Naive thymus-derived CD4-positive, alpha-beta T cell (primary cell): ENCODE measurements at regions not wholly inside any gene's neighbourhood (a gene's known extent, or its start where the extent isn't known, plus 50 kb on each side); places are given as distances from the start of the nearest gene placed in this dataset.

ENCODE experiments used
- ATAC-seq: fragments of 150-1000 bp; cut with Tn5 transposase; 2 replicates; pipeline ENCODE4 v1.10.0; 2021; ENCODE audit warnings: mild to moderate bottlenecking, moderate library complexity
- CTCF ChIA-PET: fragments of 350-600 bp; sonication (Branson Sonifier 250); formaldehyde crosslinking; loops from one replicate; lab custom pipeline; 2021; ENCODE audit warnings: antibody characterized with exemption; lab: Charles Lee
- POLR2A ChIA-PET: fragments of 350-600 bp; sonication (Branson Sonifier 250); formaldehyde crosslinking; loops from one replicate; lab custom pipeline; 2021; ENCODE audit warnings: antibody characterized with exemption, inconsistent platforms; lab: Charles Lee
- DNase-seq, 9 donors: peaks; one replicate each; pipeline versions ENCODE4 v3.0.0 to v3.0.0-alpha.2; 2020 to 2022; ENCODE audit warnings: mixed read lengths in 1 of 9
- H3K27ac ChIP-seq: one replicate; pipeline ENCODE4 v1.7.0; 2013; ENCODE audit warnings: mild to moderate bottlenecking, low read depth, low read length, moderate library complexity
- H3K27me3 ChIP-seq, 2 donors: one replicate each; pipeline ENCODE4 v1.7.0; 2013; ENCODE audit warnings: low read length in 2 of 2, mild to moderate bottlenecking in 2 of 2, moderate library complexity in 2 of 2; ENCODE audit not compliant: control insufficient read depth in 2 of 2, insufficient read depth in 2 of 2
- H3K36me3 ChIP-seq, 3 experiments: 1 replicate in 2 of 3; 2 replicates in 1 of 3; pipeline ENCODE4 v1.7.0; 2013; ENCODE audit warnings: low read length in 3 of 3, mild to moderate bottlenecking in 3 of 3, moderate library complexity in 1 of 3; ENCODE audit not compliant: insufficient read depth in 3 of 3, control insufficient read depth in 2 of 3
- H3K4me1 ChIP-seq, 2 donors: one replicate each; pipeline ENCODE4 v1.7.0; 2013; ENCODE audit warnings: low read length in 2 of 2, mild to moderate bottlenecking in 2 of 2, moderate library complexity in 1 of 2; ENCODE audit not compliant: control insufficient read depth in 2 of 2, insufficient read depth in 2 of 2
- H3K4me3 ChIP-seq: 2 replicates; pipeline ENCODE4 v1.7.0; 2013; ENCODE audit warnings: mild to moderate bottlenecking, low read length
- H3K9me3 ChIP-seq, 3 experiments: 1 replicate in 2 of 3; 2 replicates in 1 of 3; pipeline ENCODE4 v1.7.0; 2013; ENCODE audit warnings: low read length in 3 of 3; ENCODE audit not compliant: control insufficient read depth in 2 of 3
- H3K27ac Mint-ChIP-seq, 9 donors: one replicate each; pipeline ENCODE4 v1.8.0; 2020 to 2022; ENCODE audit warnings: mixed read lengths in 9 of 9, mild to moderate bottlenecking in 8 of 9, moderate library complexity in 5 of 9, inconsistent platforms in 2 of 9
- H3K27me3 Mint-ChIP-seq, 5 donors: one replicate each; pipeline ENCODE4 v1.8.0; 2021 to 2022; ENCODE audit warnings: mixed read lengths in 5 of 5, mild to moderate bottlenecking in 1 of 5
- H3K36me3 Mint-ChIP-seq, 5 donors: one replicate each; pipeline ENCODE4 v1.8.0; 2020 to 2022; ENCODE audit warnings: mixed read lengths in 5 of 5, mild to moderate bottlenecking in 3 of 5, inconsistent platforms in 1 of 5
- H3K4me1 Mint-ChIP-seq, 7 donors: one replicate each; pipeline ENCODE4 v1.8.0; 2020 to 2022; ENCODE audit warnings: mixed read lengths in 7 of 7, mild to moderate bottlenecking in 3 of 7, inconsistent platforms in 1 of 7
- H3K4me3 Mint-ChIP-seq, 10 donors: one replicate each; pipeline ENCODE4 v1.8.0; 2020 to 2022; ENCODE audit warnings: mild to moderate bottlenecking in 10 of 10, mixed read lengths in 10 of 10, moderate library complexity in 6 of 10, inconsistent platforms in 2 of 10
- H3K9me3 Mint-ChIP-seq, 11 donors: one replicate each; pipeline ENCODE4 v1.8.0; 2020 to 2022; ENCODE audit warnings: mixed read lengths in 11 of 11, mild to moderate bottlenecking in 4 of 11, inconsistent platforms in 1 of 11, moderate library complexity in 1 of 11
- intact Hi-C, 2 donors: fragments of 100-400 bp; cut with micrococcal nuclease; formaldehyde crosslinking; loops; one replicate each; pipeline ENCODE4 v1.15.1; 2023

- ATAC-seq (no peak), DNase-seq (no peak)
- ChIA-PET POLR2A (no interaction called here), CTCF (no interaction called here)
- Histone ChIP-seq H3K27ac (no peak overlapping the region), H3K4me3 (no peak overlapping the region), H3K9me3 (no peaks in the 10 kb centered on the region), H3K36me3 (no peaks in the 10 kb centered on the region), H3K27me3 (no peaks in the 10 kb centered on the region), H3K4me1 (no peaks in the 10 kb centered on the region)
- no peaks in the 10 kb centered on the region for H3K36me3 Mint-ChIP-seq
- no peaks in the 10 kb centered on the region for H3K4me1 Mint-ChIP-seq
- H3K4me3 Mint-ChIP-seq, result no peak overlapping the region
- H3K9me3 Mint-ChIP-seq, result peaks cover 0 to 4% (median 0%) of the 10 kb centered on the region in 11 donors
- intact Hi-C loops, result no loop called here
- H3K27me3 Mint-ChIP-seq, result peaks cover 12 to 35% (median 21%) of the 10 kb centered on the region in 5 donors
- H3K27ac Mint-ChIP-seq, result no peak overlapping the region
Observed at GRCh38 chr5:38757451-38758245, 88.2 kb upstream of the OSMR start.

- H3K27me3 ChIP-seq, result no peaks in the 10 kb centered on the region
- Mint-ChIP-seq H3K27ac (peak overlapping the region in 1 of 9 donors; percentile 37), H3K9me3 (peaks cover 0 to 4% (median 0%) of the 10 kb centered on the region in 11 donors), H3K4me1 (no peaks in the 10 kb centered on the region), H3K36me3 (no peaks in the 10 kb centered on the region), H3K4me3 (no peak overlapping the region), H3K27me3 (peaks cover 12 to 44% (median 16%) of the 10 kb centered on the region in 5 donors)
- intact Hi-C loops, result no loop called here
- ChIA-PET POLR2A (no interaction called here), CTCF (no interaction called here)
- H3K4me1 ChIP-seq, result no peaks in the 10 kb centered on the region
- ATAC-seq (no peak), DNase-seq (no peak)
- H3K36me3 ChIP-seq, result no peaks in the 10 kb centered on the region
- no peak overlapping the region for H3K27ac ChIP-seq
- H3K9me3 ChIP-seq, result no peaks in the 10 kb centered on the region
- H3K4me3 ChIP-seq, result no peak overlapping the region
Observed at GRCh38 chr5:38758774-38759600, 86.8 kb upstream of the OSMR start.

DNA sequence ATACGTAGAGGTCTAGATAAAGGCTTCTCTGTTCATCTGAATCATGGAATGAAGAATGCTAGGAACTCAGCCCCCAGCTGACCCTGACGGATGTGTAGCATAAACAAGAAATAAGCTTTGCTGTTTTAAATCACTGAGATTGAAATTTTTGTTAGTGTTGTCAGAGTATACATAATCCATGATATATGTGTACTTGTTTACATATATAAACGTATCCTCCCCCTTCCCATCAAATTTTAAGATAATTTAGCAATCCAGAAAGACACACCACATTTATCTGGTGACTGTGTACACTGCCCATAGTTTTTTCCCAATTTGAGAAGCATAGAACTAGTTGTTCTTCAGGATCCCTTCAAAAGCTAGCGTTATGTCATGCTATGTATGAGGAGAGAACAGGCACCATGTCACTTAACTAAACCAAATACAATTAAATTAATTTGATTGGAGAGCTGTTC is 80.8 kb upstream of the OSMR start:
- Histone ChIP-seq H3K9me3 (no peaks in the 10 kb centered on the region), H3K4me1 (no peaks in the 10 kb centered on the region), H3K27me3 (peaks cover 0 to 2% of the 10 kb centered on the region in 2 donors), H3K4me3 (no peak overlapping the region), H3K36me3 (no peaks in the 10 kb centered on the region), H3K27ac (no peak overlapping the region)
- peaks cover 0 to 11% (median 4%) of the 10 kb centered on the region in 11 donors for H3K9me3 Mint-ChIP-seq
- ATAC-seq, result no peak
- ChIA-PET CTCF (no interaction called here), POLR2A (no interaction called here)
- intact Hi-C loops, result no loop called here
- no peaks in the 10 kb centered on the region for H3K4me1 Mint-ChIP-seq
- no peak overlapping the region for H3K4me3 Mint-ChIP-seq
- H3K27me3 Mint-ChIP-seq, result peaks cover 8 to 43% (median 16%) of the 10 kb centered on the region in 5 donors
- H3K27ac Mint-ChIP-seq, result no peak overlapping the region
- no peak for DNase-seq
- H3K36me3 Mint-ChIP-seq, result no peaks in the 10 kb centered on the region

DNA sequence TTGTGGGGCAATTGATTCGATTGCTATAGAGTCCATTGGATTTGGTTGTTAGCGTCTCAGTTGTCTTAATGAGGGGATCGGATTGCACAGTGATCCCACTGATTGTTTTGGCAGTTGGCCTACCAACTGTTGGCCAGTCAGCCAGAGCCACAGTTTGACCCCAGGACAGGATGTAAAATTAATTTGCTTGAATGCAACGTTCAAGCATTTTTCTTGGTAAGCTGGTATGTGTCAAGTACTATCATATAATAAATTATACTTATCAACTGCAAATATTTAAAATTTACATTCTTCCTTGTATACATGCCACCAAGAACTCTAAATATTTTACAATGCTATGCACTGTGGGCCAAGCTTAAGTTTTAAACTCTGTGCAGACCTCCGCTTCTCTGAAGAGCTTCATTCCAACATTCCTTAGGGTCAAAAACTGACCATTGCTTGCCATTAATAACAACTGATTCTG is 80.4 kb upstream of the OSMR start:
- no peaks in the 10 kb centered on the region for H3K4me1 Mint-ChIP-seq
- peaks cover 6 to 42% (median 12%) of the 10 kb centered on the region in 5 donors for H3K27me3 Mint-ChIP-seq
- H3K27me3 ChIP-seq, result peaks cover 0 to 2% of the 10 kb centered on the region in 2 donors
- no peak overlapping the region for H3K27ac Mint-ChIP-seq
- no peak overlapping the region for H3K4me3 Mint-ChIP-seq
- no peaks in the 10 kb centered on the region for H3K9me3 ChIP-seq
- H3K36me3 Mint-ChIP-seq, result no peaks in the 10 kb centered on the region
- intact Hi-C loops, result no loop called here
- H3K9me3 Mint-ChIP-seq, result peaks cover 0 to 11% (median 4%) of the 10 kb centered on the region in 11 donors
- DNase-seq, result no peak
- no peaks in the 10 kb centered on the region for H3K36me3 ChIP-seq
- ChIA-PET POLR2A (no interaction called here), CTCF (no interaction called here)
- H3K27ac ChIP-seq, result no peak overlapping the region
- ATAC-seq, result no peak
- H3K4me3 ChIP-seq, result no peak overlapping the region
- no peaks in the 10 kb centered on the region for H3K4me1 ChIP-seq

DNA sequence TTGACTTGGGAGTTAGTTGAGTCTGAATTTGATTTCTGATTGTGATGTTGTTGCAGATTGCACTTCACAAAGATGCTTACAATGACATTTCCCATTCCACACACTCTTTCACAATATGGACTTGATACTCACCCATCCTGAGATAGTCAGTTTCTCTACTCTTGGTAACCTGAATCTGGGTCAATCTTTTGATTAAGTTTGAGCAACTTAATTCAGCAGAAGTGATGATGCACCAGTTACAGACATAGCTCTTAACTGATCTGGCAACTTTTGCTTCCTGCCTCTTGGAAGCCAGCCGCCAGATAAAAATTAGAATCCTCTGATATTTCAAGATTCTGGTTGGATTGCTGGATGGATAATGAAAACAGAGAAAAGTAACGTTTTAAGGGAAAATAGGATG is 79.7 kb upstream of the OSMR start:
- H3K4me3 Mint-ChIP-seq, result no peak overlapping the region
- intact Hi-C loops, result no loop called here

DNA sequence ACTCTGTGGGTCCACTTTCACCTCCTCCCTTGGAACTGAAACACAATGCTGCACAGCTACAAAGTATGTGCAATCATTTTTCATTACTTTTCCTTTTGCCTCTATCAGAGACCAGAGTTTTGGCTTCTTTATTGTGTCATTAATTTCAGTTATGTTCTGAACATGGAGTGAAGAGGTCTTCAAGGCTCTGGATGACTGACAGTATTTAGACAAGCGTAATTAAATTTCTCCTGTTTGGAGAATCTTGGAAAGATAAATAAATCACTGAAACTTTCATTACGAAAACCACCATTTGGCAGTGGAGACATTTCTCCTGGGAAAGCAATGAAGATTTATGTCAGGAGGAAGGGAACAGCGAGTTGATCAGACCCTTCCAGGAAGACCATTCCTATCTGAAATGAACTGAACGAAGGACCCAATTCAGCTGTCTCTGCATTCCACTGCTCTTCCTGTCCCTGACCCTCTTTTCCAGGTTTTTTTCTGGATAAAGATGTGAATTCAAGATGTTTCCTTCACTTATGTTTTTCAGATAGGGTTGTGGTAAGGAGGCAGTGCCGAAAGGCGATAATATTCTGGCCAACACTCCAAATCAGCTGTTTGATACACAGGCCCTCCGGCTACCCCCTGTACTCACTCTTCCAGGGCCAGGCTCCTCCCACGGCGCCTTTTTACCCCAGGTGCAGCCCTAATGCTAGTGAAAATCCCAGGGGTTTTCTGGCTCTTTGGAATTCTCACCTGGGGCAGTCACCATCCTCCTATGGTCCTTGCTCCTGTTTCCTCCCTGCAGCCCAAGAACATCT is 77.2 kb upstream of the OSMR start:
- Mint-ChIP-seq H3K36me3 (no peaks in the 10 kb centered on the region), H3K27ac (no peak overlapping the region), H3K9me3 (peaks cover 0 to 11% (median 6%) of the 10 kb centered on the region in 11 donors), H3K27me3 (peaks cover 0 to 39% (median 23%) of the 10 kb centered on the region in 5 donors), H3K4me3 (no peak overlapping the region), H3K4me1 (no peaks in the 10 kb centered on the region)
- DNase-seq (no peak), ATAC-seq (no peak)
- Histone ChIP-seq H3K27ac (no peak overlapping the region), H3K9me3 (no peaks in the 10 kb centered on the region), H3K4me1 (no peaks in the 10 kb centered on the region), H3K36me3 (no peaks in the 10 kb centered on the region), H3K27me3 (peaks cover 0 to 2% of the 10 kb centered on the region in 2 donors), H3K4me3 (no peak overlapping the region)
- ChIA-PET POLR2A (no interaction called here), CTCF (interaction anchor here (0.5 kb wide), 1 partner anchor 1488 kb away, joined by 3 read pairs; no protein-coding TSS in a partner anchor)
- intact Hi-C loops, result no loop called here

More for the DNA sequence above, 79.7 kb upstream of the OSMR start:
- Mint-ChIP-seq H3K27ac (no peak overlapping the region), H3K9me3 (peaks cover 0 to 11% (median 4%) of the 10 kb centered on the region in 11 donors), H3K36me3 (no peaks in the 10 kb centered on the region), H3K4me1 (no peaks in the 10 kb centered on the region), H3K27me3 (peaks cover under 1 to 35% (median 12%) of the 10 kb centered on the region in 5 donors)
- no peak overlapping the region for H3K4me3 ChIP-seq
- H3K36me3 ChIP-seq, result no peaks in the 10 kb centered on the region
- ChIA-PET CTCF (no interaction called here), POLR2A (no interaction called here)
- H3K27me3 ChIP-seq, result peaks cover 0 to 2% of the 10 kb centered on the region in 2 donors
- no peaks in the 10 kb centered on the region for H3K4me1 ChIP-seq
- ATAC-seq, result no peak
- DNase-seq, result no peak
- H3K9me3 ChIP-seq, result no peaks in the 10 kb centered on the region
- no peak overlapping the region for H3K27ac ChIP-seq
